Erythroblast (primary cell): ENCODE measurements at regions not wholly inside any gene's neighbourhood (a gene's known extent, or its start where the extent isn't known, plus 50 kb on each side); places are given as distances from the start of the nearest gene placed in this dataset.

Experiments
- GATA1 ChIP-seq: IDR thresholded peaks from 2 replicates; pipeline ENCODE4 v1.6.1; 2011; ENCODE audit warnings: low read depth, mild to moderate bottlenecking, control low read depth, low read length, moderate library complexity
- POLR2A ChIP-seq: IDR thresholded peaks from 2 replicates; pipeline ENCODE4 v1.6.1; 2011; ENCODE audit warnings: mild to moderate bottlenecking, low read length

DNA sequence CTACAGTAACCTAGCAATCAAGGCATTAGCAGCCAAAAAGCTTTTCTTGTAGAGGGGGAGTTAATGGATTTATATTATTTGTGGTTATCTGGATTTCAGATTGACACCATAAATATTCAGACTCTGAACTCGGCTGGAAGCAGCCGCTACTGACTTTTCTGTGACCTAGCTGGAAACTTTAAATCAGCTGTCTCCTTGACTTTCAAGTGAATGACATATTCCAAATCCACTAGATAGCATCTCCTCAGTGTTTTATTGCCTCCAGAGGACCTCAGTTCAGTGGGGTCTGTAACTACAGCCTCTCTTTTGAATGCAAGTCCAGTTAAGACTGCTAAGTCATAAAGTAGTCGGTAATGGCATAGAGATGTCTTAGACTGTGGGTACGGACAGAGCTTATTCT lies 448.5 kb downstream of the NUF2 start:
- TF ChIP-seq POLR2A: no peak
- no peak for TF ChIP-seq GATA1
